RWPE2 (cell line): ENCODE measurements at regions not wholly inside any gene's neighbourhood (a gene's known extent, or its start where the extent isn't known, plus 50 kb on each side); places are given as distances from the start of the nearest gene placed in this dataset.
A peak's percentile ranks its signal among the peaks of the same experiment; 100 is the strongest.

Experiments used
- ATAC-seq: fragments of 200-7000 bp; cut with Tn5 transposase; 3 replicates; pipeline ENCODE4 v1.9.1; 2021; ENCODE audit warnings: low read depth
- DNase-seq: peaks from one replicate; pipeline ENCODE4 v3.0.0-alpha.2; 2020; ENCODE audit warnings: low spot score
- H3K27ac ChIP-seq: fragments of 450-650 bp; 2 replicates; pipeline ENCODE4 v1.5.1; 2017; ENCODE audit warnings: mild to moderate bottlenecking; ENCODE audit not compliant: poor library complexity, severe bottlenecking
- H3K27me3 ChIP-seq: fragments of 250-450 bp; sonication (Bioruptor Pico); 2 replicates; pipeline ENCODE4 v1.5.1; 2021; ENCODE audit warnings: mild to moderate bottlenecking, moderate library complexity; ENCODE audit not compliant: insufficient read depth, poor library complexity, severe bottlenecking
- H3K36me3 ChIP-seq: fragments of 250-450 bp; sonication (Bioruptor Pico); 2 replicates; pipeline ENCODE4 v1.5.1; 2020; ENCODE audit warnings: low read depth, mild to moderate bottlenecking, moderate library complexity
- H3K4me1 ChIP-seq: fragments of 250-450 bp; sonication (Bioruptor Pico); 2 replicates; pipeline ENCODE4 v1.5.1; 2021; ENCODE audit warnings: mild to moderate bottlenecking, moderate library complexity; ENCODE audit not compliant: insufficient read depth, poor library complexity, severe bottlenecking
- H3K4me3 ChIP-seq: fragments of 250-450 bp; sonication (Bioruptor Pico); 2 replicates; pipeline ENCODE4 v1.5.1; 2021; ENCODE audit warnings: mild to moderate bottlenecking, moderate library complexity; ENCODE audit not compliant: severe bottlenecking
- H3K9me3 ChIP-seq: fragments of 250-450 bp; sonication (Bioruptor Pico); 2 replicates; pipeline ENCODE4 v1.5.1; 2021; ENCODE audit warnings: mild to moderate bottlenecking, moderate library complexity; ENCODE audit not compliant: severe bottlenecking
- CTCF ChIP-seq: fragments of 450-650 bp; IDR thresholded peaks from one replicate; pipeline ENCODE4 v1.5.1; 2017; ENCODE audit warnings: mild to moderate bottlenecking, moderate library complexity; ENCODE audit not compliant: poor library complexity, severe bottlenecking

GRCh38 chr6:170096803-170097504 lies 193.9 kb downstream of the DLL1 start:
- H3K27me3 ChIP-seq = no peaks in the 10 kb centered on the region
- DNase-seq (peak; percentile 34), ATAC-seq (no peak)
- no peak overlapping the region for H3K4me3 ChIP-seq
- H3K27ac ChIP-seq = no peak overlapping the region
- H3K9me3 ChIP-seq = no peaks in the 10 kb centered on the region
- H3K4me1 ChIP-seq = no peaks in the 10 kb centered on the region
- TF ChIP-seq CTCF = no peak
- H3K36me3 ChIP-seq = no peaks in the 10 kb centered on the region

- H3K4me3 ChIP-seq = no peak overlapping the region
- no peak for TF ChIP-seq CTCF
- no peak overlapping the region for H3K27ac ChIP-seq
- H3K9me3 ChIP-seq = no peaks in the 10 kb centered on the region
- no peaks in the 10 kb centered on the region for H3K27me3 ChIP-seq
- no peak for ATAC-seq
- no peak for DNase-seq
- H3K4me1 ChIP-seq = no peaks in the 10 kb centered on the region
- no peaks in the 10 kb centered on the region for H3K36me3 ChIP-seq
Observed at GRCh38 chr6:170096191-170096802, 194.6 kb downstream of the DLL1 start.

- DNase-seq (peak; percentile 36), ATAC-seq (no peak)
- no peaks in the 10 kb centered on the region for H3K36me3 ChIP-seq
- no peak for TF ChIP-seq CTCF
- no peak overlapping the region for H3K27ac ChIP-seq
- H3K27me3 ChIP-seq = no peaks in the 10 kb centered on the region
- no peaks in the 10 kb centered on the region for H3K9me3 ChIP-seq
- H3K4me3 ChIP-seq = no peak overlapping the region
- no peaks in the 10 kb centered on the region for H3K4me1 ChIP-seq
Observed at GRCh38 chr6:170095273-170095981, 195.5 kb downstream of the DLL1 start.

GRCh38 chr6:170094686-170095272 lies 196.1 kb downstream of the DLL1 start:
- H3K4me3 ChIP-seq = no peak overlapping the region
- H3K9me3 ChIP-seq = no peaks in the 10 kb centered on the region
- H3K27me3 ChIP-seq = no peaks in the 10 kb centered on the region
- no peak for ATAC-seq
- TF ChIP-seq CTCF = no peak
- no peak overlapping the region for H3K27ac ChIP-seq
- peak; percentile 49 for DNase-seq
- no peaks in the 10 kb centered on the region for H3K4me1 ChIP-seq
- H3K36me3 ChIP-seq = no peaks in the 10 kb centered on the region
